ENCODE measurements at regions not wholly inside any gene's neighbourhood (a gene's known extent, or its start where the extent isn't known, plus 50 kb on each side); places are given as distances from the start of the nearest gene placed in this dataset.

DNA sequence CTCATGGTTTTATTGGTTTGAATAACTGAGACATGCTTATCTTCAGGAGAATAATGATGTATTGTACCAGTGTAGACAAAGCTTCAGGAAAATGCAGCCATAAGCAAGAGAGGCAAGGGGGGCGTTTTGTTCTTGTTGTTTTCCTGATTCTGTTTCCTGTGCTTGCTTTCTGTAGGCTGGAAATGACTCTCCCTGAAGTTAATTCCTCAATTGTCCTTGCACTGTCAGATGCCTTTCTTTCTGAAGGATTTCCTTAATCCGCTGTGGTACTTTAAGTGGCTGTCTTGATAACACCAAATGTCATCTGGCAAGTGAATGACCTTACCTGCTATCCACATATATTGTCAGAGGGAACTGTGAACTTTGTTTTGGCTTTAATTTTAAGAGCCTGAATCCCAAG lies 220.0 kb downstream of the NEDD1 start:
- Mint-ChIP-seq H3K27ac (no peak overlapping the region), H3K4me3 (no peak overlapping the region), H3K36me3 (peaks cover 2% of the 10 kb centered on the region), H3K27me3 (ENCODE audit: low read depth) (peaks cover 16% of the 10 kb centered on the region), H3K9me3 (peaks cover 8% of the 10 kb centered on the region), H3K4me1 (peaks cover 13% of the 10 kb centered on the region)
- DNase-seq (ENCODE audit: low spot score in 2 of 2, unreplicated experiment in 2 of 2), result no peak
- TF ChIP-seq, protein P1, sequence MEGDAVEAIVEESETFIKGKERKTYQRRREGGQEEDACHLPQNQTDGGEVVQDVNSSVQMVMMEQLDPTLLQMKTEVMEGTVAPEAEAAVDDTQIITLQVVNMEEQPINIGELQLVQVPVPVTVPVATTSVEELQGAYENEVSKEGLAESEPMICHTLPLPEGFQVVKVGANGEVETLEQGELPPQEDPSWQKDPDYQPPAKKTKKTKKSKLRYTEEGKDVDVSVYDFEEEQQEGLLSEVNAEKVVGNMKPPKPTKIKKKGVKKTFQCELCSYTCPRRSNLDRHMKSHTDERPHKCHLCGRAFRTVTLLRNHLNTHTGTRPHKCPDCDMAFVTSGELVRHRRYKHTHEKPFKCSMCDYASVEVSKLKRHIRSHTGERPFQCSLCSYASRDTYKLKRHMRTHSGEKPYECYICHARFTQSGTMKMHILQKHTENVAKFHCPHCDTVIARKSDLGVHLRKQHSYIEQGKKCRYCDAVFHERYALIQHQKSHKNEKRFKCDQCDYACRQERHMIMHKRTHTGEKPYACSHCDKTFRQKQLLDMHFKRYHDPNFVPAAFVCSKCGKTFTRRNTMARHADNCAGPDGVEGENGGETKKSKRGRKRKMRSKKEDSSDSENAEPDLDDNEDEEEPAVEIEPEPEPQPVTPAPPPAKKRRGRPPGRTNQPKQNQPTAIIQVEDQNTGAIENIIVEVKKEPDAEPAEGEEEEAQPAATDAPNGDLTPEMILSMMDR (IDR thresholded peaks at IDR 0.05; ENCODE audit: unreplicated experiment), result no peak

DNA sequence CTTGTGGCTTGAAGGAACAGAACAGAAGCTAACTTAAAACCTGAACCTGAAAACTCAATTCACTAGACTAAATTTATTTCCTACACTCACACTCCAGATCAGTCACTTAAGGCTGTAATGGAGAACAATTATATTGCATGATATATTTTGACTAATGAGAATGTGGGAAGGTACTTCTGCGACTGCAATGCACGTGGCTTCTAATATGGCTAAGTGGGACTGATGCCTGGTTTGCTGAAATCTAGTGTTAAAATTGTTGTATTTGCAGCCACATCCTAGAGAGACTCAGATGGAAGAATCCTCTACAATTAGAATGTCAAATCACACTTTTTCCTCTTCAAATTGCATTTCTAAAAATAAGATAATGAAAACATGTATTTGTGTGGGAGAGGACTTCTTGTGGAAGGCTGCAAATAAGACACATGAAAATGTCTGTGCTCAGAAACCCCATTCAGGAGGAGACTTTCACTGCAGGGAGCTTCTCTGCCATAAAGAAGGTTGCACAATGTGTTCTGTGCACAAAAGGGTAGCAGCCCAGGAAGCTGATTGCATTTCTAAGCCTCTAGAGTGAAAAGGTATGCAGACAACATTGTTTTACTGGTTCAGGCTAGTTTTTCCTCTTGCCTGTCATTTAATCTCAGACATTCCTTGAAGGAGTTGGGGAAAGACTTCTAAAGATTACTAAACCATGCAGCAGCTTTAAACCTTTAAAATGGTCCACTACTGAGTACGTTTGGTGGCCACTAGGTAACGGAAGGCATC lies 224.3 kb downstream of the NEDD1 start:
- Mint-ChIP-seq H3K4me1 (peaks cover 13% of the 10 kb centered on the region), H3K27ac (peak overlapping the region; percentile 43)
- DNase-seq (ENCODE audit: low spot score in 2 of 2, unreplicated experiment in 2 of 2), result no peak

DNA sequence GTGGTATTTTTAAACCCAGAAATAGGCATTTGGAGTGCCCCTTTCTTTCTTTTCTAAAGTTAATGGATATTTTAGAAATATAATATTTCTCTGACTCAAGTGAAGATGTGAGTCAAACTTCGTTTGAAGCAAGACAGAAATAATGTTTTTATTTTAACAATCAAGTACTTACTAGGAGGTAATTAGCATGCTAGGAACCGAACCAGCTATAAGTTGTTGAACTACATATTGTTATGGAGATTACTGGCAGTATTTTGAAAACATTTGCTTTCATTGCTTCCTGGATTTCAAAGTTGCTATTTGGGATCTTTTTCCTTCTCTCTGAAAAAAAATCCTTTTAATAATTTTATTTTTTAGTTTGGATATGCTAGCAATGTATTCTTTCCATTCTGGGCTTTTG lies 225.2 kb downstream of the NEDD1 start:
- H3K27ac Mint-ChIP-seq, result no peak overlapping the region
- peaks cover 2% of the 10 kb centered on the region for H3K36me3 Mint-ChIP-seq
- TF ChIP-seq, protein P1 (IDR thresholded peaks at IDR 0.05; ENCODE audit: unreplicated experiment), result no peak
- peaks cover 13% of the 10 kb centered on the region for H3K27me3 Mint-ChIP-seq (ENCODE audit: low read depth)
- peaks cover 8% of the 10 kb centered on the region for H3K9me3 Mint-ChIP-seq
- DNase-seq (ENCODE audit: low spot score in 2 of 2, unreplicated experiment in 2 of 2), result no peak
- H3K4me1 Mint-ChIP-seq, result peaks cover 13% of the 10 kb centered on the region
- no peak overlapping the region for H3K4me3 Mint-ChIP-seq

More for the DNA sequence above, 224.3 kb downstream of the NEDD1 start:
- Mint-ChIP-seq H3K9me3 (peaks cover 8% of the 10 kb centered on the region), H3K36me3 (peaks cover 2% of the 10 kb centered on the region), H3K4me3 (no peak overlapping the region), H3K27me3 (ENCODE audit: low read depth) (peaks cover 13% of the 10 kb centered on the region)
- TF ChIP-seq, protein P1 (IDR thresholded peaks at IDR 0.05; ENCODE audit: unreplicated experiment), result no peak

DNA sequence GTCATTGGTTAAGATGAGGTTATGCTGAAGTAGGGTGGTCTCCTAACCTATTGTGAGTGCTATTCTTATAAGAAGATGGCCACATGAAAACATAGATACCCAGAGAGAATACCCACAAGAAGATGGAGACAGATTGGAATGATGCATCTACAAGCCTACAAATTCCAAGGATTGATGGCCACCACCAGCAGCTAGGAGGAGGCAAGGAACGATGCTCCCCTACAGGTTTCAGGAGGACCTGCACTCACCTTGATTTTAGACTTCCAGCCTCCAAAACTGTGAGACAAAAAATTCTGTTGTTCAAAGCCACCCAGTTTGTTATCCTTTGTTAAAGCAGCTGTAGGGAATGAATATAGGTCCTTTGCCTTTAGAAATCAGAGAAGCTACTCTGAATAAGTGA lies 227.4 kb downstream of the NEDD1 start:
- Mint-ChIP-seq H3K27ac (no peak overlapping the region), H3K27me3 (ENCODE audit: low read depth) (peaks cover 9% of the 10 kb centered on the region), H3K36me3 (no peaks in the 10 kb centered on the region), H3K9me3 (peaks cover 10% of the 10 kb centered on the region), H3K4me1 (peaks cover 13% of the 10 kb centered on the region), H3K4me3 (no peak overlapping the region)
- TF ChIP-seq, protein P1 (IDR thresholded peaks at IDR 0.05; ENCODE audit: unreplicated experiment), result peak; percentile 40
- DNase-seq (ENCODE audit: low spot score in 2 of 2, unreplicated experiment in 2 of 2), result no peak

DNA sequence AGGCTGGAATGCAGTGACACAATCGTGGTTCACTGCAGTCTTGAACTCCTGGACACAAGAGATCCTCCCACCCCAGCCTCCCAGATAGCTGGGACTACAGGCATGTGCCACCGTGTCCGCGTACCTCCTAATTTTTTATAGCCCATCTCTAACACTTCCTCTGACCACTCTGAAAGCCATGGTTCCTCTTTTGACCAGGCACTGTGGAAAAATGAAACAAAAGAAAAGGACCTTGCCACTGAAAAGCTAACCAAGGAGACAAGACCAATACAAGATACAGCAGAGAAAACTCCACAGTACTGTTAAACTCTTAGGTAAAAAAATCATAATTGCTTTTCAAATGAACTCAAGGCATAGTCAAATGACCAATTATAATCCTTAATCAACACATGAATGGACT lies 233.3 kb downstream of the NEDD1 start:
- Mint-ChIP-seq H3K9me3 (peaks cover 9% of the 10 kb centered on the region), H3K27me3 (ENCODE audit: low read depth) (peaks cover 2% of the 10 kb centered on the region), H3K27ac (no peak overlapping the region), H3K4me1 (peaks cover 11% of the 10 kb centered on the region), H3K36me3 (no peaks in the 10 kb centered on the region), H3K4me3 (no peak overlapping the region)
- no peak for DNase-seq (ENCODE audit: low spot score in 2 of 2, unreplicated experiment in 2 of 2)
- TF ChIP-seq, protein P1 (IDR thresholded peaks at IDR 0.05; ENCODE audit: unreplicated experiment), result no peak

Data from mesothelial cell of epicardium (in vitro differentiated cells).